Sigmoid colon (tissue), 4 donors: ENCODE measurements at regions not wholly inside any gene's neighbourhood (a gene's known extent, or its start where the extent isn't known, plus 50 kb on each side); places are given as distances from the start of the nearest gene placed in this dataset.

Experiments
- EP300 ChIP-seq, 4 donors: sonication (generic); formaldehyde crosslinking; IDR thresholded peaks; one replicate each; pipeline ENCODE4 v1.6.1; 2017; ENCODE audit warnings: antibody characterized with exemption in 4 of 4
- POLR2A ChIP-seq, 2 donors: fragments of 450-650 bp; IDR thresholded peaks; one replicate each; pipeline ENCODE4 v1.6.1; 2016; ENCODE audit warnings: antibody characterized with exemption in 2 of 2, mild to moderate bottlenecking in 2 of 2, moderate library complexity in 2 of 2
- POLR2AphosphoS5 ChIP-seq, 4 donors: sonication (generic); formaldehyde crosslinking; IDR thresholded peaks; one replicate each; pipeline ENCODE4 v1.6.1; 2017; ENCODE audit warnings: antibody characterized with exemption in 4 of 4
- TF ChIP-seq, protein P1 (sequence below), 4 experiments: fragments of 450-650 bp in 3 of 4; fragments of 200-600 bp in 1 of 4; IDR thresholded peaks; one replicate each; pipeline ENCODE4 v1.5.1; 2016 to 2019; ENCODE audit warnings: antibody characterized with exemption in 4 of 4, mild to moderate bottlenecking in 3 of 4, moderate library complexity in 2 of 4

DNA sequence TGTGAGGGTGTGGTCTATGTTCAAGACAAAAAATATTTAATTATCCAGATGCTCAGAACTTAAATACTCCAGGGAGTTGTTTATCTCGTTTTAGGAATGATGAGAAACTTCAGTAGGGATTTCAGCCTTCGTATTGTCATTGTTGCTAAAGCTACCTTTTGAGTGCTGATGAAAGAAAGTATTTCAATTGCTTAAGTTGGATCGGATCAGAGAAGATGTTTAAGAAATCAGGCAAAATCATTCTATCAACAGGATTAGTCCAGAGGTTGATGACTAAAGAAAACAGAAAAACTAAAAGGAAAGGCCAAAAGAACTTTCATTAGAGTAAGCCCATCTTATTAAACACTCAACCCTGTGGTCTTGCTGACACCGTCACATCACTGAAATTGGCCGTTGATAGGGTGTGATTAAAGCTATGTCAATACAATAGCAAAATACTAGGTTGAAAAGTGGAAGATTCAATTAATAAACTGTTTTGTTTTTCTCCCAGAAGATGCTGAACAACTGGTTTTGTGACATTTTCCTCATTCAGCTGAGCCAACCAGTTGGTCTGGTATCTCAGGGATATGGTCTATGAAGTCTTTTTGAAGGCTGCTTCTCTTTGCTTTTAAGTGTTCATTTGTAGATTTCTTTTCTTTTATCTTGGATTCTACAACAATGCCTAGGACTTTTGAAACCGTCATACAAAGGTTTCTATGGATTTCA, 551.7 kb downstream of the SLC4A3 start:
- no peak for TF ChIP-seq EP300 (IDR thresholded peaks at IDR 0.05)
- TF ChIP-seq, protein P1, sequence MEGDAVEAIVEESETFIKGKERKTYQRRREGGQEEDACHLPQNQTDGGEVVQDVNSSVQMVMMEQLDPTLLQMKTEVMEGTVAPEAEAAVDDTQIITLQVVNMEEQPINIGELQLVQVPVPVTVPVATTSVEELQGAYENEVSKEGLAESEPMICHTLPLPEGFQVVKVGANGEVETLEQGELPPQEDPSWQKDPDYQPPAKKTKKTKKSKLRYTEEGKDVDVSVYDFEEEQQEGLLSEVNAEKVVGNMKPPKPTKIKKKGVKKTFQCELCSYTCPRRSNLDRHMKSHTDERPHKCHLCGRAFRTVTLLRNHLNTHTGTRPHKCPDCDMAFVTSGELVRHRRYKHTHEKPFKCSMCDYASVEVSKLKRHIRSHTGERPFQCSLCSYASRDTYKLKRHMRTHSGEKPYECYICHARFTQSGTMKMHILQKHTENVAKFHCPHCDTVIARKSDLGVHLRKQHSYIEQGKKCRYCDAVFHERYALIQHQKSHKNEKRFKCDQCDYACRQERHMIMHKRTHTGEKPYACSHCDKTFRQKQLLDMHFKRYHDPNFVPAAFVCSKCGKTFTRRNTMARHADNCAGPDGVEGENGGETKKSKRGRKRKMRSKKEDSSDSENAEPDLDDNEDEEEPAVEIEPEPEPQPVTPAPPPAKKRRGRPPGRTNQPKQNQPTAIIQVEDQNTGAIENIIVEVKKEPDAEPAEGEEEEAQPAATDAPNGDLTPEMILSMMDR (IDR thresholded peaks at IDR 0.05): no peak
- no peak for TF ChIP-seq POLR2A (IDR thresholded peaks at IDR 0.05)
- TF ChIP-seq POLR2AphosphoS5 (IDR thresholded peaks at IDR 0.05): no peak
